H1 (cell line): ENCODE measurements at regions not wholly inside any gene's neighbourhood (a gene's known extent, or its start where the extent isn't known, plus 50 kb on each side); places are given as distances from the start of the nearest gene placed in this dataset.
A peak's percentile ranks its signal among the peaks of the same experiment; 100 is the strongest.

ENCODE experiments used
- CTCF ChIP-seq, 3 experiments: IDR thresholded peaks; 1 replicate in 2 of 3; 2 replicates in 1 of 3; pipeline versions ENCODE4 v1.5.1 to v1.6.1; 2011; ENCODE audit warnings: low read length in 3 of 3, mild to moderate bottlenecking in 3 of 3, inconsistent platforms in 2 of 3, low read depth in 1 of 3, moderate library complexity in 1 of 3; ENCODE audit not compliant: insufficient read depth in 1 of 3; ENCODE audit errors: control extremely low read depth in 1 of 3
- POLR2A ChIP-seq, 2 experiments: IDR thresholded peaks; 1 replicate in 1 of 2; 2 replicates in 1 of 2; pipeline ENCODE4 v1.6.1; 2011; ENCODE audit warnings: low read depth in 2 of 2, low read length in 2 of 2, mild to moderate bottlenecking in 2 of 2; ENCODE audit errors: control extremely low read depth in 1 of 2

- peak; percentile 73 to 89 (median 82) for TF ChIP-seq CTCF (IDR thresholded peaks at IDR 0.05; ENCODE audit: control extremely low read depth in 1 of 3, insufficient read depth in 1 of 3, low read depth in 1 of 3, low read length in 3 of 3)
- TF ChIP-seq POLR2A (IDR thresholded peaks at IDR 0.05; ENCODE audit: control extremely low read depth in 1 of 2, low read depth in 2 of 2, low read length in 2 of 2), result no peak
Measured at GRCh38 chr1:119316870-119317416, 51.6 kb upstream of the HAO2 start.
